IMR-90 (cell line): ENCODE measurements at regions not wholly inside any gene's neighbourhood (a gene's known extent, or its start where the extent isn't known, plus 50 kb on each side); places are given as distances from the start of the nearest gene placed in this dataset.
A peak's percentile ranks its signal among the peaks of the same experiment; 100 is the strongest.

ENCODE experiments used
- ATAC-seq: fragments of 200-7000 bp; cut with Tn5 transposase; 2 replicates; pipeline ENCODE4 v1.9.1; 2020; ENCODE audit warnings: low read depth, mild to moderate bottlenecking, moderate library complexity
- BruUV-seq: library from RNA; stranded (reverse); fragments of 400-500 nt; replicated peaks from 2 replicates; lab custom pipeline; 2021; lab: Mats Ljungman, UMichigan
- CTCF ChIA-PET: fragments of 300-600 bp; formaldehyde crosslinking; extraction: SDS; loops from one replicate; lab custom pipeline; 2021; ENCODE audit warnings: antibody characterized with exemption; lab: Yijun Ruan, JAX
- POLR2A ChIA-PET: fragments of 300-600 bp; sonication (Branson Sonifier 250); formaldehyde crosslinking; loops from one replicate; lab custom pipeline; 2022; ENCODE audit warnings: antibody characterized with exemption; ENCODE audit not compliant: unreplicated experiment; lab: Charles Lee
- DNase-seq: peaks from one replicate; pipeline ENCODE4 v3.0.0; 2013
- H2AFZ ChIP-seq: replicated peaks from 2 replicates; pipeline ENCODE3; 2013; ENCODE audit warnings: low read length, mild to moderate bottlenecking; ENCODE audit not compliant: poor library complexity
- H2AK5ac ChIP-seq: 2 replicates; pipeline ENCODE4 v1.6.1; 2013; ENCODE audit warnings: low read depth, low read length, inconsistent platforms
- H2AK9ac ChIP-seq: replicated peaks from 2 replicates; pipeline ENCODE3; 2013; ENCODE audit warnings: mild to moderate bottlenecking, low read depth, low read length, moderate library complexity; ENCODE audit not compliant: poor library complexity
- H2BK120ac ChIP-seq: 2 replicates; pipeline ENCODE4 v1.6.1; 2013; ENCODE audit warnings: low read depth, low read length, inconsistent platforms
- H2BK15ac ChIP-seq: 3 replicates; pipeline ENCODE4 v1.6.1; 2013; ENCODE audit warnings: low read depth, low read length, inconsistent platforms
- H2BK20ac ChIP-seq: 2 replicates; pipeline ENCODE4 v1.6.1; 2013; ENCODE audit warnings: low read depth, mild to moderate bottlenecking, inconsistent platforms, low read length, moderate library complexity
- H2BK5ac ChIP-seq: 2 replicates; pipeline ENCODE4 v1.6.1; 2013; ENCODE audit warnings: mild to moderate bottlenecking, low read depth, low read length, inconsistent platforms; ENCODE audit not compliant: poor library complexity, severe bottlenecking
- H3K14ac ChIP-seq: replicated peaks from 2 replicates; pipeline ENCODE4 v1.6.1; 2013; ENCODE audit warnings: low read depth, low read length, inconsistent platforms
- H3K18ac ChIP-seq: 2 replicates; pipeline ENCODE4 v1.6.1; 2013; ENCODE audit warnings: low read depth, low read length, control low read depth
- H3K23ac ChIP-seq: 2 replicates; pipeline ENCODE4 v1.6.1; 2013; ENCODE audit warnings: low read depth, low read length, inconsistent platforms
- H3K27ac ChIP-seq: 2 replicates; pipeline ENCODE4 v1.5.1; 2013; ENCODE audit warnings: mild to moderate bottlenecking, control low read depth, low read length; ENCODE audit not compliant: insufficient read depth
- H3K27me3 ChIP-seq: 2 replicates; pipeline ENCODE4 v1.6.1; 2013; ENCODE audit warnings: low read length; ENCODE audit not compliant: control insufficient read depth, insufficient read depth
- H3K36me3 ChIP-seq: 2 replicates; pipeline ENCODE4 v1.6.1; 2013; ENCODE audit warnings: low read length, mixed read lengths; ENCODE audit not compliant: control insufficient read depth, insufficient read depth
- H3K4ac ChIP-seq: 2 replicates; pipeline ENCODE4 v1.6.1; 2013; ENCODE audit warnings: low read depth, low read length, inconsistent platforms
- H3K4me1 ChIP-seq: 2 replicates; pipeline ENCODE4 v1.6.1; 2013; ENCODE audit warnings: low read length, mixed read lengths; ENCODE audit not compliant: control insufficient read depth, insufficient read depth
- H3K4me2 ChIP-seq: 2 replicates; pipeline ENCODE4 v1.6.1; 2013; ENCODE audit warnings: low read depth, mild to moderate bottlenecking, control low read depth, low read length, moderate library complexity
- H3K4me3 ChIP-seq: 2 replicates; pipeline ENCODE4 v1.5.1; 2013; ENCODE audit warnings: low read depth, mild to moderate bottlenecking, control low read depth, low read length, moderate library complexity; ENCODE audit not compliant: insufficient read depth
- H3K56ac ChIP-seq: 2 replicates; pipeline ENCODE4 v1.6.1; 2013; ENCODE audit warnings: low read length, inconsistent platforms; ENCODE audit not compliant: insufficient read depth; ENCODE audit errors: extremely low read depth
- H3K79me1 ChIP-seq, 2 experiments: 2 replicates each; pipeline ENCODE4 v1.6.1; 2013; ENCODE audit warnings: low read length in 2 of 2, inconsistent platforms in 1 of 2, low read depth in 1 of 2
- H3K9ac ChIP-seq: 2 replicates; pipeline ENCODE4 v1.6.1; 2013; ENCODE audit warnings: low read depth, low read length, control low read depth
- H3K9me1 ChIP-seq: 2 replicates; pipeline ENCODE4 v1.6.1; 2013; ENCODE audit warnings: low read length, inconsistent platforms; ENCODE audit not compliant: insufficient read depth
- H3K9me3 ChIP-seq: 2 replicates; pipeline ENCODE4 v1.6.1; 2013; ENCODE audit warnings: low read length; ENCODE audit not compliant: control insufficient read depth, insufficient read depth
- H4K20me1 ChIP-seq: 2 replicates; pipeline ENCODE4 v1.6.1; 2013; ENCODE audit warnings: low read length, inconsistent platforms; ENCODE audit not compliant: insufficient read depth
- H4K5ac ChIP-seq: 2 replicates; pipeline ENCODE4 v1.6.1; 2013; ENCODE audit warnings: mild to moderate bottlenecking, low read depth, low read length, control low read depth
- H4K8ac ChIP-seq, 2 experiments: 2 replicates each; pipeline ENCODE4 v1.6.1; 2013; ENCODE audit warnings: low read depth in 2 of 2, low read length in 2 of 2, control low read depth in 1 of 2, inconsistent platforms in 1 of 2
- H4K91ac ChIP-seq: 2 replicates; pipeline ENCODE4 v1.6.1; 2013; ENCODE audit warnings: low read depth, low read length, inconsistent platforms; ENCODE audit not compliant: insufficient read depth
- BHLHE40 ChIP-seq: fragments of 150-350 bp; IDR thresholded peaks from 2 replicates; pipeline ENCODE4 v1.6.1; 2016; ENCODE audit warnings: mild to moderate bottlenecking, low read depth, low read length
- CEBPB ChIP-seq: IDR thresholded peaks from 2 replicates; pipeline ENCODE4 v1.6.1; 2012; ENCODE audit warnings: low read depth, low read length, improper control_type of control experiment
- CHD1 ChIP-seq: IDR thresholded peaks from 2 replicates; pipeline ENCODE4 v1.6.1; 2012; ENCODE audit warnings: low read depth, low read length, improper control_type of control experiment
- ELK1 ChIP-seq: fragments of 150-350 bp; IDR thresholded peaks from 2 replicates; pipeline ENCODE4 v1.6.1; 2016; ENCODE audit warnings: low read depth, mild to moderate bottlenecking, low read length, moderate library complexity, borderline replicate concordance
- MXI1 ChIP-seq: IDR thresholded peaks from 2 replicates; pipeline ENCODE4 v1.6.1; 2012; ENCODE audit warnings: low read depth, mild to moderate bottlenecking, low read length, moderate library complexity, borderline replicate concordance
- POLR2A ChIP-seq: IDR thresholded peaks from 2 replicates; pipeline ENCODE4 v1.6.1; 2012; ENCODE audit warnings: mild to moderate bottlenecking, low read depth, low read length
- RAD21 ChIP-seq: IDR thresholded peaks from 2 replicates; pipeline ENCODE4 v1.6.1; 2012; ENCODE audit warnings: low read length, improper control_type of control experiment
- RFX5 ChIP-seq: IDR thresholded peaks from 2 replicates; pipeline ENCODE4 v1.8.0; 2012; ENCODE audit warnings: low read depth, mild to moderate bottlenecking, low read length, moderate library complexity
- SMC3 ChIP-seq: fragments of 150-350 bp; IDR thresholded peaks from 2 replicates; pipeline ENCODE4 v1.6.1; 2016; ENCODE audit warnings: low read depth, mild to moderate bottlenecking, antibody characterized with exemption, low read length, moderate library complexity
- WGBS, 2 experiments: methylation state at CpG; one replicate each; pipeline versions ENCODE4 v1.1.5 to v1.1.7; 2013; ENCODE audit warnings: missing lambda C conversion rate in 2 of 2; ENCODE audit not compliant: insufficient read length in 1 of 2; ENCODE audit errors: extremely low coverage in 2 of 2; 5-methylcytosine and 5-hydroxymethylcytosine counted together
- dilution Hi-C: fragments of 300-500 bp; cut with HindIII; formaldehyde crosslinking; loops from one replicate; pipeline ENCODE4 v1.14.3; 2018; ENCODE audit warnings: low sequenced_read_pairs; ENCODE audit not compliant: unreplicated experiment
- in situ Hi-C: fragments of 300-500 bp; cut with MboI; formaldehyde crosslinking; loops from 3 replicates; pipeline ENCODE4 v1.14.3; 2019; ENCODE audit warnings: low sequenced_read_pairs, inconsistent platforms, mixed read lengths
- intact Hi-C: fragments of 100-400 bp; cut with micrococcal nuclease; formaldehyde crosslinking; loops from 2 replicates; pipeline ENCODE4 v1.10.0; 2022
- TF ChIP-seq, protein P1 (sequence below): conservative IDR thresholded peaks from 2 replicates; pipeline ENCODE4 v1.5.1; 2012; ENCODE audit warnings: mild to moderate bottlenecking, low read depth, low read length, improper control_type of control experiment
- TF ChIP-seq, protein P2 (sequence below): fragments of 150-350 bp; IDR thresholded peaks from 2 replicates; pipeline ENCODE4 v1.6.1; 2017; ENCODE audit warnings: mild to moderate bottlenecking, antibody characterized with exemption, low read length, low read depth

- intact Hi-C loops: no loop called here
- no peak overlapping the region for H2AK9ac ChIP-seq
- no peak overlapping the region; the same call in 1 of the 2 replicates for H3K23ac ChIP-seq
- H2BK5ac ChIP-seq: peak overlapping the region; percentile 68
- H2BK15ac ChIP-seq: peak overlapping the region; percentile 70; the same call in 2 of the 3 replicates
- no peak overlapping the region for H3K27ac ChIP-seq
- peak; percentile 41 for DNase-seq
- ATAC-seq: no peak
- peak overlapping the region; percentile 84; the same call in 1 of the 2 replicates for H4K5ac ChIP-seq
- peak overlapping the region in 1 of 2 experiments; percentile 82; a peak in 2 of 4 replicates for H4K8ac ChIP-seq
- no peak overlapping the region for H3K56ac ChIP-seq
- dilution Hi-C loops: no loop called here
- BruUV-seq: no TSS peak
- no peaks in the 10 kb centered on the region for H3K79me1 ChIP-seq
- peak overlapping the region; percentile 76 for H2AFZ ChIP-seq
- H3K4me1 ChIP-seq: peaks cover 4% of the 10 kb centered on the region; the same call in 1 of the 2 replicates
- H3K9ac ChIP-seq: no peak overlapping the region
- TF ChIP-seq BHLHE40 (no peak), CEBPB (no peak), ELK1 (no peak), SMC3 (no peak), RFX5 (no peak), CHD1 (no peak), MXI1 (no peak), POLR2A (no peak), RAD21 (no peak)
- TF ChIP-seq, protein P1, sequence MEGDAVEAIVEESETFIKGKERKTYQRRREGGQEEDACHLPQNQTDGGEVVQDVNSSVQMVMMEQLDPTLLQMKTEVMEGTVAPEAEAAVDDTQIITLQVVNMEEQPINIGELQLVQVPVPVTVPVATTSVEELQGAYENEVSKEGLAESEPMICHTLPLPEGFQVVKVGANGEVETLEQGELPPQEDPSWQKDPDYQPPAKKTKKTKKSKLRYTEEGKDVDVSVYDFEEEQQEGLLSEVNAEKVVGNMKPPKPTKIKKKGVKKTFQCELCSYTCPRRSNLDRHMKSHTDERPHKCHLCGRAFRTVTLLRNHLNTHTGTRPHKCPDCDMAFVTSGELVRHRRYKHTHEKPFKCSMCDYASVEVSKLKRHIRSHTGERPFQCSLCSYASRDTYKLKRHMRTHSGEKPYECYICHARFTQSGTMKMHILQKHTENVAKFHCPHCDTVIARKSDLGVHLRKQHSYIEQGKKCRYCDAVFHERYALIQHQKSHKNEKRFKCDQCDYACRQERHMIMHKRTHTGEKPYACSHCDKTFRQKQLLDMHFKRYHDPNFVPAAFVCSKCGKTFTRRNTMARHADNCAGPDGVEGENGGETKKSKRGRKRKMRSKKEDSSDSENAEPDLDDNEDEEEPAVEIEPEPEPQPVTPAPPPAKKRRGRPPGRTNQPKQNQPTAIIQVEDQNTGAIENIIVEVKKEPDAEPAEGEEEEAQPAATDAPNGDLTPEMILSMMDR: no peak
- TF ChIP-seq, protein P2, sequence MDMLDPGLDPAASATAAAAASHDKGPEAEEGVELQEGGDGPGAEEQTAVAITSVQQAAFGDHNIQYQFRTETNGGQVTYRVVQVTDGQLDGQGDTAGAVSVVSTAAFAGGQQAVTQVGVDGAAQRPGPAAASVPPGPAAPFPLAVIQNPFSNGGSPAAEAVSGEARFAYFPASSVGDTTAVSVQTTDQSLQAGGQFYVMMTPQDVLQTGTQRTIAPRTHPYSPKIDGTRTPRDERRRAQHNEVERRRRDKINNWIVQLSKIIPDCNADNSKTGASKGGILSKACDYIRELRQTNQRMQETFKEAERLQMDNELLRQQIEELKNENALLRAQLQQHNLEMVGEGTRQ: no peak
- H3K18ac ChIP-seq: peak overlapping the region; percentile 83; the same call in 1 of the 2 replicates
- peak overlapping the region; percentile 10; the same call in 1 of the 2 replicates for H2BK120ac ChIP-seq
- H3K27me3 ChIP-seq: no peaks in the 10 kb centered on the region
- H2AK5ac ChIP-seq: no peak overlapping the region
- H3K9me1 ChIP-seq: no peaks in the 10 kb centered on the region
- no peak overlapping the region for H3K4me2 ChIP-seq
- WGBS, 2 experiments: no CpG with 5 or more reads among the region's 2 CpGs
- ChIA-PET CTCF (no interaction called here), POLR2A (no interaction called here)
- H4K20me1 ChIP-seq: no peaks in the 10 kb centered on the region
- no peak overlapping the region for H3K14ac ChIP-seq
- H3K4ac ChIP-seq: peak overlapping the region; percentile 14; the same call in 1 of the 2 replicates
- H3K36me3 ChIP-seq: no peaks in the 10 kb centered on the region
- H3K9me3 ChIP-seq: no peaks in the 10 kb centered on the region
- H2BK20ac ChIP-seq: peak overlapping the region; percentile 43
- in situ Hi-C loops: no loop called here
- no peak overlapping the region for H3K4me3 ChIP-seq
- 0 out of 2 replicates have a peak overlapping the region, but pooled peaks have one; percentile 40 for H4K91ac ChIP-seq
Observed at GRCh38 chr3:110327870-110328269, 743.7 kb upstream of the NECTIN3 start.
